Esophagus (tissue), 2 donors: ENCODE measurements at regions not wholly inside any gene's neighbourhood (a gene's known extent, or its start where the extent isn't known, plus 50 kb on each side); places are given as distances from the start of the nearest gene placed in this dataset.
"Not testable (repeated sequence)": the region's sequence is repeated elsewhere in the genome, so short reads cannot be mapped to it uniquely, and the experiment has no call there.

Experiments
- H3K27ac ChIP-seq, 2 donors: one replicate each; pipeline ENCODE4 v1.5.1; 2013; ENCODE audit warnings: low read depth in 2 of 2, mild to moderate bottlenecking in 2 of 2, inconsistent platforms in 1 of 2, low read length in 1 of 2, moderate library complexity in 1 of 2
- H3K27me3 ChIP-seq, 2 donors: one replicate each; pipeline ENCODE4 v1.6.1; 2013; ENCODE audit warnings: low read length in 2 of 2, control low read depth in 1 of 2, mild to moderate bottlenecking in 1 of 2; ENCODE audit not compliant: insufficient read depth in 2 of 2, control insufficient read depth in 1 of 2
- H3K36me3 ChIP-seq, 2 donors: one replicate each; pipeline ENCODE4 v1.6.1; 2013; ENCODE audit warnings: low read length in 1 of 2; ENCODE audit not compliant: control insufficient read depth in 2 of 2, insufficient read depth in 2 of 2
- H3K4me1 ChIP-seq, 2 donors: one replicate each; pipeline ENCODE4 v1.6.1; 2013; ENCODE audit warnings: low read length in 1 of 2; ENCODE audit not compliant: control insufficient read depth in 2 of 2, insufficient read depth in 2 of 2
- H3K4me3 ChIP-seq, 2 donors: one replicate each; pipeline ENCODE4 v1.5.1; 2013; ENCODE audit warnings: low read length in 2 of 2, mild to moderate bottlenecking in 2 of 2, low read depth in 1 of 2, moderate library complexity in 1 of 2
- H3K9me3 ChIP-seq, 2 donors: one replicate each; pipeline ENCODE4 v1.6.1; 2013; ENCODE audit warnings: mild to moderate bottlenecking in 2 of 2, low read depth in 1 of 2, low read length in 1 of 2, moderate library complexity in 1 of 2; ENCODE audit not compliant: control insufficient read depth in 2 of 2, insufficient read depth in 1 of 2
- WGBS, 2 donors: extraction: QIAGEN DNeasy Blood & Tissue Kit; methylation state at CpG; one replicate each; pipeline ENCODE4 v1.1.7; 2013; 5-methylcytosine and 5-hydroxymethylcytosine counted together
- donor health status: healthy with polysubstance abuse.
- donor health status: Bipolar disorder and iron deficiency.

DNA sequence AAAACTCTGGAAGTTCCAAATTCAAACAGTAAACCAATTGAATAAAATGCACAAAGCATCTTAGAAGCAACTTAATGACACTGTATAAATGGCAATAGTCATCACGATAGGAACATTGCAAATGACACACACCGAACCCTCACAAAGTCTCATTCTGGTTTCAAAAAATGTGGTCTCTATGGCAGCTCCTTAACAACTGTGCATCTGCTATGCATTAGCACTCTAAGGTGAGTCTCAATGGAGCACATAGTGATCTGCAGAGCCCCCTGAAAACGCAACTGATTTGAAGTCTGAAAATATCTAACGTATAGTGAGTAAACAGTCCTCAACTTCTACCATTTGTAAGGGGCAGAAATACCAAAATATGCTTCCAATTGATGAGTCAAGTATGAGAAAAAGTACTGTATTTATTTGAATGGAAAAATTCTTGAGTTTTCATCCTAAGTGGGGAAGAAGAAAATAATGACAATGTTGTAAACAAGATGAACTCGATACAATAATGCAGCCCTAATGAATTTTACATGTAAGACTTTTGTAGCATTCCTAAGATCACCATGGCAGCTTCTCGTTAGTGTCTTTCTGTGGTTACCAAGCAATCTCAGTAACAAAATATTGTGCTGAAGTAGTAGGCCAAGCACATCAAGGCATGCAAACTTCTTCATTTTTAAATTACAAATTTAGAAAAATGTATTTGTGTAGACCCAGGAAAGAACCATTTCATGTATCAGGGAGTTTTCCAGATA lies 517.5 kb upstream of the FAM174A start:
- no peak overlapping the region for H3K4me3 ChIP-seq
- H3K27me3 ChIP-seq, result no peaks in the 10 kb centered on the region
- no peak overlapping the region for H3K27ac ChIP-seq
- H3K36me3 ChIP-seq, result no peaks in the 10 kb centered on the region
- no peaks in the 10 kb centered on the region for H3K9me3 ChIP-seq
- WGBS, 2 donors, result 74 to 76% methylated on average over 6 of the region's 6 CpGs
- no peaks in the 10 kb centered on the region for H3K4me1 ChIP-seq

DNA sequence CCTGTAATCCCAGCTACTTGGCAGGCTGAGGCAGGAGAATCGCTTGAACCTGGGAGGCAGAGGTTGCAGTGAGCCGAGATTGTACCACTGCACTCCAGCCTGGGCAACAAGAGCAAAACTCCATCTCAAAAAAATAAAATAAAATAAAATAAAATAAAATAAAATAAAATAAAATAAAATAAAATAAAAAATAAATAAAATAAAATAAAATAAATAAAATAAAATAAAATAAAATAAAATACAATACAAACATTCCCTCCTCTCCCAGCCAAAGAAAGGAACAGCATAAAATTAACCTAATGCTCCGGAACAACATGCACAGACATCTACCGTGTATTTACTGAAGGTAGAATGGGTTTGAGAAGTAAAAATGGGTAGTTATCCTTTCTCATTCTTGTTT lies 521.9 kb upstream of the FAM174A start:
- WGBS, 2 donors, result 82 to 93% methylated on average over 4 of the region's 4 CpGs
- H3K36me3 ChIP-seq, H3K4me1 ChIP-seq, H3K27ac ChIP-seq, H3K27me3 ChIP-seq, H3K9me3 ChIP-seq, H3K4me3 ChIP-seq: not testable (repeated sequence)

DNA sequence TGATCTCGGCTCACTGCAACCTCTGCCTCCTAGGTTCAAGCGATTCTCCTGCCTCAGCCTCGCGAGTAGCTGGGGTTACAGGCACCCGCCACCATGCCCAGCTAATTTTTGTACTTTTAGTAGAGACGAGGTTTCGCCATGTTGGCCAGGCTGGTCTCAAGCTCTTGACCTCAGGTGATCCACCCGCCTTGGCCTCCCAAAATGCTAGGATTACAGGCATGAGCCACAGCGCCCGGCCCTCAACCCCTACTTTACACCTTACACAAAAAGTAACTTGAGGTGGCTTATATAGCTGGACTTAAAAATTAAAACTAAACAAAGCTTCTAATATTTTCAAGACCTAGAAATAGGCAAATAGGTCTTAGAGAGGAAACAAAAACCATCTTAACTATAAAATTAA lies 524.0 kb upstream of the FAM174A start:
- not testable (repeated sequence) for H3K4me3 ChIP-seq, H3K27me3 ChIP-seq, H3K4me1 ChIP-seq, H3K36me3 ChIP-seq, H3K9me3 ChIP-seq, H3K27ac ChIP-seq
- 90 to 91% methylated on average over 10 of the region's 10 CpGs for WGBS, 2 donors

DNA sequence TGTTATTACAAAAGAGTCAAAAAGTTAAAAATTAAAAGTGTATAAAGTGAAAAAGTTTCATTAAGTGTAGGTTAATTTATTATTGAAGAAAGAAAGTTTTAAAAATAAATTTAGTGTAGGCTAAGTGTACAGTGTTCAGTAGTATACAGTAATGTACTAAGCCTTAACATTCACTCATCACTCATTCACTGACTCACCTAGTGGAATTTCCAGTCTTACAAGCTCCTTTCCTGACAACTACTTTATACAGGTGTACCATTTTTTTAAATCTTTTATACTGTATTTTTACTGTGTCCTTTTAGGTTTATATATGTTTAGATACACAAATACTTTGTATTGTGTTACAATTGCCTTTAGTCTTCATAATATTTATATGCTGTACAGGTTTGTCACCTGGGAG lies 530.2 kb upstream of the FAM174A start:
- H3K4me1 ChIP-seq, result no peaks in the 10 kb centered on the region
- H3K4me3 ChIP-seq, result no peak overlapping the region
- no peak overlapping the region for H3K27ac ChIP-seq
- no peaks in the 10 kb centered on the region for H3K27me3 ChIP-seq
- H3K36me3 ChIP-seq, result no peaks in the 10 kb centered on the region
- H3K9me3 ChIP-seq, result no peaks in the 10 kb centered on the region

DNA sequence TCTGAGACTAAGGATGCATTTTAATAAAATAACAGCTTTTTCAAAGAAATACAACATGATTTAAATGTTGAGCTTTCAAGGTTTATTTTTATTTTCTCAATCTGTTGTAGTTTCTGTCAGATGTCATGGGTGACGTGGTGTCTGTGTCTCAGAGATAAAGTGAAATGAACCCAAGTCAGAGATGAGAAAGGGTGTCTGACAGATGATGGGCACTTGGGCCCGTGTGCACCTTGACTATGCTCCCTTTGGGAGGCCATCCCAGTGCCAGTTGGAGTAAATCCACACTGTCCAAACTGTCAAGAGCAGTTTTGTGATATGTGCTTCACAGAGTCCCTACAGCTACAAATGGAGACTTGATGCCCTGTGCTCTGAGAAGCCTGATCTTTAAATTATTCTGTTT lies 536.9 kb upstream of the FAM174A start:
- WGBS, 2 donors, result 42 to 45% methylated on average over 2 of the region's 2 CpGs
- Histone ChIP-seq H3K9me3 (no peaks in the 10 kb centered on the region), H3K4me1 (no peaks in the 10 kb centered on the region), H3K27me3 (no peaks in the 10 kb centered on the region), H3K27ac (no peak overlapping the region), H3K36me3 (no peaks in the 10 kb centered on the region), H3K4me3 (no peak overlapping the region)

DNA sequence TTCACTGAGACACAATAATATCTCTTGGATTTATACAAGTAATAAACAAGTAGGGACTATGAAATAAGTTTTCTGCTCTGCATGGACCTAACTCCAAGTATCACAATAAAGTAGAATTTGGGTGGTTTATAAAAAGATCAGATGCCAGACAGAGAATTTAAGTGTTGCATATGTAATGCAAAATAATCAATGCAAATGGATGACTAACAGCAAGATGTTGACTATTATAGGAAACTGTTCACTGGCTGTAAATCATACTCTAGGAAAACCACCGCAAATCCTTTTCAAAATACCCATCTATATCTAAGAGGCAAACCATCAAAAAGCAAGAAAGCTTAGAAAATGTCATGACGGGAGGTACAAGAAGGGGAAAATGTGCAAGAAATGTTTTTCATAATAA lies 539.8 kb upstream of the FAM174A start:
- no peak overlapping the region for H3K27ac ChIP-seq
- no peaks in the 10 kb centered on the region for H3K9me3 ChIP-seq
- H3K36me3 ChIP-seq, result no peaks in the 10 kb centered on the region
- no peaks in the 10 kb centered on the region for H3K4me1 ChIP-seq
- H3K27me3 ChIP-seq, result no peaks in the 10 kb centered on the region
- H3K4me3 ChIP-seq, result no peak overlapping the region
- 83 to 94% methylated on average over 2 of the region's 2 CpGs for WGBS, 2 donors

DNA sequence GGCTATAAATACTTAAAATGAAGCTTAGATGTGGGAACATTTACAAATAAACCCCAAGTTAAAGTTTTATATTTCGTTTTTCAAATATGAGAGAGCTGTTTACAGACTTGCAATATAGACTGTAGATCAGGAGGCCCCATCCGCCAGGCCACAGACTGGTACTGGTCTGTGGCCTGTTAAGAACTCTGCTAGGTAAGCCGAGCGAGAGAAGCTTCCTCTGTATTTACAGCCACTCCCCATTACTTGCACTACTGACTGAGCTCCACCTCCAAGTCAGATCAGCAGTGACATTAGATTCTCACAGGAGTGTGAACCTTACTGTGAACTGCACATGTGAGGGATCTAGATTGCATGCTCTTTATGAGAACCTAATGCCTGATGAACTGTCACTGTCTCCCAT lies 561.4 kb upstream of the FAM174A start:
- H3K27me3 ChIP-seq, result no peaks in the 10 kb centered on the region
- H3K4me1 ChIP-seq, result no peaks in the 10 kb centered on the region
- WGBS, 2 donors, result 69 to 75% methylated on average over 4 of the region's 4 CpGs
- no peaks in the 10 kb centered on the region for H3K36me3 ChIP-seq
- H3K9me3 ChIP-seq, result no peaks in the 10 kb centered on the region
- H3K27ac ChIP-seq, result no peak overlapping the region
- H3K4me3 ChIP-seq, result no peak overlapping the region

DNA sequence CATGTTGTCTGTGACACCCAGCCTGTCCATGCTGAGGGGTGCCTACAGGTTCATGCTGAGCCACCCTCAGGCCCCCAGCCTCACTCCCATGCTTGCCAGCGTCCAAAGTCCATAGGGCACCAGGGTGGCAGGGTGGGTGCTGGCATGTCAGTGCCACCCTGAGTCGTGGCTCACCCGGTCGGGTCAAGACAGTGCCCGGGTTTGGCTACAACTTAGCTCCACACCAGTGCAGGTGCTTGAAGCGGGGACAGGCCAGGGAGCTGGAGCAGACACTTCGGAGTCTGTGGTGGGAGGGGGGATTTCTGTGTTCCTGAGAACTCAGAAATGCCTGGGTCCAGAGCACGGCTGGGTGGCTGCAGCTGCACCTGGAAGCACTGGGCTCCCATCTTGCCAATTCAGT lies 579.2 kb upstream of the FAM174A start:
- H3K4me1 ChIP-seq, result no peaks in the 10 kb centered on the region
- 81 to 87% methylated on average over 8 of the region's 8 CpGs for WGBS, 2 donors
- no peaks in the 10 kb centered on the region for H3K36me3 ChIP-seq
- H3K27ac ChIP-seq, result no peak overlapping the region
- H3K9me3 ChIP-seq, result peaks cover 3 to 4% of the 10 kb centered on the region in 2 donors
- no peak overlapping the region for H3K4me3 ChIP-seq
- no peaks in the 10 kb centered on the region for H3K27me3 ChIP-seq

DNA sequence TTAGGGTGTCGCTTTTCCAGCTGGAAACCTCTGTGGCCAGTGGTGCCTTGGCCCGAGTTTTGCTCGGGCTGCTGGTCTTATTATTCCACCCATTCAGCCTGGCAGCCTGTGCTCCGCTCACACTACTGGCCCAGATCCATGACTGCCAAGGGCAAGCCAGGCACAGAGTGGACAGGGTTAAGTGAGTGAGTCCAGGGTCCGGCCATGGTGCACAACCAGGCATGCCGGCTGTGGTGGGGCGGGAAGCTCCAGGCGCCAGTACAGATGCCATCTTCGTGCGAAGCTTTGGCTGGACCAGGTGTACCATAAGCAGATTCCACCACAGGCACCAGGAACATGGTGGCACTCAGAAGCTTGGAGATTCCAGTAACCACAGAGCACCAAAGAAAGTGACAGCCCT lies 580.2 kb upstream of the FAM174A start:
- 87 to 95% methylated on average over 10 of the region's 10 CpGs for WGBS, 2 donors
- no peaks in the 10 kb centered on the region for H3K4me1 ChIP-seq
- no peak overlapping the region for H3K4me3 ChIP-seq
- peaks cover 4 to 5% of the 10 kb centered on the region in 2 donors for H3K9me3 ChIP-seq
- H3K36me3 ChIP-seq, result no peaks in the 10 kb centered on the region
- H3K27ac ChIP-seq, result no peak overlapping the region
- no peaks in the 10 kb centered on the region for H3K27me3 ChIP-seq

DNA sequence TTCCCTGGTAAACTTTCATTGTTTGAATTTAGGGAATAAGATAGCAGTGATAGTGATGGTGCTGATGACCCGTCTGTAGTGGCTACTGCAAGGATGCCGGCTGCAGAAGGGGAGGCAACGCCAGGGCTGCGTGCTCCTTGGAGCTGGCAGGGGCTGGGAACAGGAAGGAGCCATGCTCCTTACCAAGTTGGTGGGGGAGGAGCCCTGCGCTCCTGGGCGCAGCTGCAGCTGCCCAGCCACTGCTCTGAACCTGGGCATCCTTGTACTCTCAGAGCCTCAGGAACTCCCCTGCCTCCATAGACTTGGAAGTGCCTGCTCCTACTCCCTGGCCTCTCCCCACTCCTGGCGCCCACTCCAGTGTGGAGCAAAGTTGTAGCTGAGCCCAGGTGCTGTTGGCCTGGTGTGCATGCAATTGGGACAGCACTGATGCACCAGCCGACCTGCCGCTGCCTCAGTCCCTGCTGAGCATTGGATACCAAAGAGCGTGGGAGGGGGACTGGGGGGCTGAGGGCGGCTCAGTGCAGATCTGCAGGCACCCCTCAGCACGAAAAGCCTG lies 585.1 kb upstream of the FAM174A start:
- Histone ChIP-seq H3K36me3 (no peaks in the 10 kb centered on the region), H3K27me3 (no peaks in the 10 kb centered on the region), H3K4me1 (no peaks in the 10 kb centered on the region), H3K9me3 (peaks cover 4 to 5% of the 10 kb centered on the region in 2 donors), H3K27ac (no peak overlapping the region), H3K4me3 (no peak overlapping the region)
- WGBS, 2 donors, result 88 to 89% methylated on average over 12 of the region's 12 CpGs
